Cerebellar cortex (tissue), 1 donor: ENCODE measurements at regions not wholly inside any gene's neighbourhood (a gene's known extent, or its start where the extent isn't known, plus 50 kb on each side); places are given as distances from the start of the nearest gene placed in this dataset.

Experiments used
- DNase-seq: peaks from one replicate; pipeline ENCODE4 v3.0.0-alpha.2; 2015; ENCODE audit warnings: low spot score

DNA sequence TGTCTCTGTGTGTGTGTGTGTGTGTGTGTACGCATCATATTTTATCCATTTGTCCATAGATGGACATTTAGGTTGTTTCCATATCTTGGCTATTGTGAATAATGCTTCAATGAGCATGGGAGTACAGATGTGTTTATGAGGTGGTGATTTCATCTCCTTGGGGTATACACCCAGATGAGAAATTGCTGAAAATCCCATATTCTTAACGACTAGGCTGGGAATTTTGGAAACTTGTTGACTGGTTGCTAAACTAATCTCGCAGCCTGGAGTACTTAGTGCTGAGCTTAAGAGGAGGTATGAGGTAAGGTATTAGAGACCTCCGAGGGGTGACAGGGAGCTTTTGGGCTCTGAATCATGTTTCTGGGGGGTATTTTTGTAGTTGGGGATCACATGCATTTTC is 66.0 kb upstream of the SPRED2 start:
- DNase-seq = no peak

DNA sequence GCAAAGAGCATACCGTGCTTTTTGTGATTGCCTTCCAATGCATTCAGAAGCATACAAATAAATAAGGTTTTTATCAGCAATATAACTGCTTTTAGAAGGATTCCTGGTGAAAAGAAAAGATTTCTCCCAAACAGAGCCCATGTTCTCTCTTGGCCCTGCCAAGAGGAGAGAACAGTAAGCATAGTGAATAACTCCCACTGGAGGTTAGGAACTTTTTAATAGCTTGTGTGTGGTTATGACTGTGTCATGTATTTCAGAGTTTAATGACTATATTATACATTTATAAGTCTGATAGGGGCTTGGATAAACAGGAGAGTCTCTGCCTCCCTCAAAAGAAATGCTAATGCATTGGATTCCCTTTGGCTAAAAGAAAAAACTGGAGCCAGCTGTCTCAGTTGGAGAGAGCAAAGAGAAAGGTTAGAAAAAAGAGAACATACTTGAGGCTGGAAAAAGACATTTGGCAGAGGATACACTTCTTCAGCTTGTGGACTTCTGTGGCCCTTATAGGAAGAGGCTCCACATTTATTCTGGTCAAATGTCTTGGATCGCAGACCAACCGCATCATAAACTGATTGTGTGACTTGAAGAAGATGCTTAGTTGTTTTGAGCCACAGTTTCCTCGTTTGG is 63.0 kb upstream of the SPRED2 start:
- no peak for DNase-seq

DNA sequence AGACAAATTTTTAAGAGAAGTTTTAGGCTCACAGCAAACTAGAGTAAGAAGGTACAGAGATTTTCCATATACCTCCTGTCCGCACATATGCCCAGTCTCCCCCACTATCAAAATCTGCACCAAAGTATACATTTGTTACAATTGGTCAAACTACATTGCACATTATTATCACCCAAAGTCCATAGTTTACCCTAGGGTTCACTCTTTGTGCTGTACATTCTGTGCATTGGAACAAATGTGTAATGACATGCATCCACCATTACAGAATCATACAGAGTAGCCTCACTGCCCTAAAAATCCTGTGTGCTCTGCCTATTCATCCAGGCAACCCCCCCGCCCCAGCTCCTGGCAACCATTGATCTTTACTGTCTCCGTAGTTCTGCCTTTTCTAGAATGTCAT is 61.7 kb upstream of the SPRED2 start:
- no peak for DNase-seq

DNA sequence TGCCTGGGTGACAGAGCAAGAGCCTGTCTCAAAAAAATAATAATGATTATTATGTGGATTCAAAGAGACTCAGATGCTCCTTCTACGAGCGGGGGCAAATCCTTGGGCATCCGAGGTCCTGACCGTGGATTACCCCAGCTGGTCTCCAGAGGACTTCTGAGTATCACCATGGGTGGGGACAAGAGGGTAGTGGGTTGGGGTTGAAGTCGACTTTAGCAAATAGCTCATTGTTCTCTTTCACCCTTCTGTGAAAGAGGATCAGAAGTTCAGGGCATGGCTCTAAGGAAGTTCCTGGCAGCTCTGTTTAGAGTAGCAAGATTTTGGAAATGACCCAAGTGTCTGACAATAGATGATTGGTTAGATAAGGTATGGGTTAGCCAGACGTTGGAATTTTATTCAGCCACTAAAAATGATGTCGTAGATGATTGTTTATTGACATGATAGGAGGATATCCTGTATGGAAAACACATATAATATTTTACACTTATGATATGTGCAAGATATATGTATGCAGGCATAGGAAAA is 59.0 kb upstream of the SPRED2 start:
- DNase-seq = no peak

DNA sequence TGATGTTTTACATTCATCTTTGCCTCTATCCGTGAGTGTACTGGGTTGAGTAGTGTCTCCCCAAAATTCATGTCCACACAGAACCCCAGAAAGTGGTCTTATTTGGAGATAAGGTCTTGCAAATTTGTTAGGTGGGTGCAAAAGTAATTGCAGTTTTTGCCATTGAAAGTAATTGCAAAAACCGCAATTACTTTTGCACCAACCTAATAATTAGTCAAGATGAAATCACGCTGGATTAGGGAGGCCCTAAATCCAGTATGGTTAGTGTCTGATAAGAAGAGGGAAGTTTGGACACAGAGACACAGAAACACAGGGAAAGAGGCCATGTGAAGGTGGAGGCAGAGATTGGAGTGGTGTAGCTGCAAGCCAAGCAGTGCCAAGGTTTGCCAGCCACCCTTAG is 57.8 kb upstream of the SPRED2 start:
- no peak for DNase-seq

DNA sequence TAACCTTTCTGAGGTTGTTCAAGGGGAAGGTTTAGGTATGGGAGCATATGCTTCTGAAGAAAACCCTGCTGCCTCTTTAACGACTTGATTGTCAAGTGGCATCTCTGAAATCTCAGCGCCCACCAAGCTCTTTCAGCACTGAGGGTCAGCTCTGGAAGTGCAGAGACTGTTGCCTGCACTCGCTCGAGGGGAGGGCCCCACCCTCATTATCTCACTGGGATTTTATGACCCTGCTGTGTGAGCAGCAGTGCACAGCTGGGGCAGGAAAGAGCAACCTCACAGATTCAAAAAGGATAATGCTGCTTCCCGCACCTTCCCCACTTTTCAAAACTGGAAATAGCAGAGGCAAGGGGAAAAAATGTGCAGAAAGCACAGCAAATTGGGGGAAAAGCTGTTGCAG is 56.9 kb upstream of the SPRED2 start:
- no peak for DNase-seq

DNA sequence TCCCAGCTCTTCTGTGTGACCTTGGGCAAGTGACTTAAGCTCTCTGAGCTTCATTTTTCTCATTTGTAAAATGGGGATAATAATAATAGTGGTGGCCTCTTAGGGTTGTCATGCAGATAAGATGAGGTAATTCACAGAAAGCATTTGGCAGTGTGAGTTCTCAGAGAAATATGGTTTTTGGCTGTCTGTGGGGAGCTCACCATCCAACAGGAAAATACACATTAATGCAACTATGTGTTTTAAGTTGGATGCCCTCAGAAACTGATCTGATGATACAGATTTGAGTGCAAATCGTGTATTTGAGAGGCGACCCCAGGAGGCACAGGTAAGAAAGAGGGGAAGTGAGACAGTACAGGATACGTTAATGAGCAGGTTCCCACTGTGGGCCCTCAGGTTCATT is 56.1 kb upstream of the SPRED2 start:
- no peak for DNase-seq

DNA sequence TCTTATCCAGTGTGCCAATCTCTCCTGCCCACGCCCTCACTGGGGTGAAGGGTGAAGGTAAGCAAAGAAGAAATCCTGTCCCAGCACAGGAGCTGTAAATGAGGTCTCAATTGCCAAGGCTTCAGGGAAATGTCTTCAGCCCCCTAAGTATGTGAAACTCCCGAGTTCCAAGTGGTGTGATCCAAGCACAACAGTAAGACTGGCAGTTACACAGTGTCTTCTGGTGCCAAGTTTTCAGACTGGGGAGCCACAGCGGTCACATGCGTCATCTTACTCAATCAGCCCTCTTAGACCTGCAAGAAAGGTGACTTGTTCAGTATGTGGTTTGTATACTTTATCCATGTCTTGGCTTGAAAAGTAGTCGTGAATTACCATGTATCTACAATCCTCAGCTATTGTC is 55.0 kb upstream of the SPRED2 start:
- DNase-seq = no peak

DNA sequence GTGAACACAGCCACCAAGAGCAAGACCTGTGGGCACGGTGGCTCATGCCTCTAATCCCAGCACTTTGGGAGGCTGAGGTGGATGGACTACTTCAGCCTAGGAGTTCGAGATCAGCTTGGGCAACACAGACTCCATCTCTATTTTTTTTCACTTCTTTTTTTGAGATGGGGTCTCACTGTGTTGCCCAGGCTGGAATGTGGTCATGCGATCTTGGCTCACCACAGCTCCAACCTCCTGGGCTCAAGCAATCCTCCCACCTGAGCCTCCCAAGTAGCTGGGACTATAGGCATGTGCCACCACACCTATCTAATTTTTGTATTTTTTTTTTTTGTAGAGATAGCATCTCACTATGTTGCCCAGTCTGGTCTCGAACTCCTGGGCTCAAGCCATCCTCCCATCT is 54.4 kb upstream of the SPRED2 start:
- DNase-seq = no peak

DNA sequence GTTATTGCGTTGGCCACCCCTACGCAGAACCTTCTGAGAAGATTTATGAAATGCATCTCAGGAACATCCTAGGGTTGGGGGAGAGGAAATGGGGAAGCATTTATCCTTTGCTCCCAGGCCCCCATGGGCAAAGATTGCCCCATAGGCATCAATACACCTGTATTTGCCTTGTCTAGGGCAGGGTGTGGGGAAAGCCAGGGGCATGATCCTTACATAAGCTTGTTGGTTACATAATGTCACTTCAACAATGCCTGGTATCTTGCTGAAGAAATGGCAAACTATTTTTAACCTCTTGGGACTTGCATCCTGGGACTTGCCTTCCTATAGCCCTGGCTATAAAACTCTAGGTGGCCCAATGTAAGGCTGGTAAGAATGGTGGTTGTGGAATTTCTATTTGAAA is 53.9 kb upstream of the SPRED2 start:
- no peak for DNase-seq

DNA sequence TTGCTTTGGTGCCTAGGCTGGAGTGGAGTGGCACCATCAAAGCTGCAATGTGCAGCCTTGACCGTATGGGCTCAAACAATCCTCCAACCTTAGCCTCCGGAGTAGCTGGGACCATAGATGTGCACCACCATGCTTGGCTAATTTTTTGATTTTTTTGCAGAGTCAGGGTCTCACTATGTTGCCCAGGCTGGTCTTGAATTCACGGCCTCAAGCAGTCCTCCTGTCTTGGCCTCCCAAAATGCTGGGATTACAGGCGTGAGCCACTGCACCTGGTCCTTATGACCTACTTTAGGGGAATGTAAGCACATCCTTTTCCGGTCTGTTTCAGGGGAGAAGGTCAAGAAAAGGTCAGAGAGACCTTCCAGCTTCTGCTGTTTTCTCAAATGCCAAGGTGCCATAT is 53.4 kb upstream of the SPRED2 start:
- DNase-seq = no peak

DNA sequence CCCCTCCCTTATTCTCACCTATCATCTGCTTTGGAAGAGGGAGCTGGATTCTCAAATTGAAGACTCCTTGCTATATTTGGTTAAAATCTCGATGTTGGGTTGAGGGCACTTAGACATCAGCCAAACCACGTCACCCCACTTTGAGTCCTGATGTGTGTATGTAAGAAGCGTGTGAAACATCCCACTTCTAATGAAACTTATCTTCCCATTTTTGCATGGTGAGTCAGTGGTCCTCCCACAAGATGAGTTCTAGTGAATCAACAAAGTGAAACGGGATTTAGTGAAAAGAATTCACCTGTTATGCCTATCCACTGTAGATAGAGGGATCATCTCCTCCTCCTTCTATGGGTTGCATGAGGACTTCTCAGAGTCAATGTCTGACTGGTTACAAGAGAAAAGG is 51.4 kb upstream of the SPRED2 start:
- no peak for DNase-seq

DNA sequence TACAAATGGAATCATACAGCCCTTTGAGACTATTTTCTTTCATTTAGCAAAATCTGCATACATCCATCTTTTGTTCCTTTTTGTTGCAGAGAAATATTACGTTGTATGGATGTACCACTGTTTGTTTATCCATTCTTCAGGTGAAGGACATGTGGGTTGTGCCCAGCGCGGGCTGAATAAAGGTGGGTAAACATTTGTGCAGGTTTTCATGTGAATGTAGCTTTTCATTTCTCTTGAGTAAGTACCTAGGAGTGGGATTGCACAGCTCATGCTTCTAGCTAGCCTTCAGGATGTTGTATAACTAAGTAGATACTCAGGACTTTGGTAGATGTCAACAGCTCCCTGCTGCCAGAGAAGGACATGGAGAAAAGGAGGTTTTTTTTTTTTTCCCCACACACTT is 50.6 kb upstream of the SPRED2 start:
- DNase-seq = no peak
